Vagina (tissue), 2 donors: ENCODE measurements at regions not wholly inside any gene's neighbourhood (a gene's known extent, or its start where the extent isn't known, plus 50 kb on each side); places are given as distances from the start of the nearest gene placed in this dataset.

Source experiments
- CTCF ChIP-seq, 3 experiments: fragments of 450-650 bp in 2 of 3; fragments of 200-600 bp in 1 of 3; sonication (generic) in 1 of 3; IDR thresholded peaks; one replicate each; pipeline ENCODE4 v1.5.1; 2017 to 2019; ENCODE audit warnings: antibody characterized with exemption in 3 of 3, mild to moderate bottlenecking in 2 of 3, moderate library complexity in 2 of 3
- POLR2A ChIP-seq, 2 donors: fragments of 450-650 bp; IDR thresholded peaks; one replicate each; pipeline ENCODE4 v1.6.1; 2017; ENCODE audit warnings: antibody characterized with exemption in 2 of 2, mild to moderate bottlenecking in 2 of 2, moderate library complexity in 2 of 2

- TF ChIP-seq CTCF (IDR thresholded peaks at IDR 0.05) (no peak), POLR2A (IDR thresholded peaks at IDR 0.05) (no peak)
These were observed 110.8 kb upstream of the FSTL4 start for GRCh38 chr5:133723126-133723525.
